GM18867 (cell line): ENCODE measurements at regions not wholly inside any gene's neighbourhood (a gene's known extent, or its start where the extent isn't known, plus 50 kb on each side); places are given as distances from the start of the nearest gene placed in this dataset.

Source experiments
- ATAC-seq: cut with Tn5 transposase; IDR thresholded peaks from one replicate; pipeline ENCODE4 v1.9.1; 2021; ENCODE audit warnings: mild to moderate bottlenecking, moderate library complexity; ENCODE audit not compliant: unreplicated experiment

DNA sequence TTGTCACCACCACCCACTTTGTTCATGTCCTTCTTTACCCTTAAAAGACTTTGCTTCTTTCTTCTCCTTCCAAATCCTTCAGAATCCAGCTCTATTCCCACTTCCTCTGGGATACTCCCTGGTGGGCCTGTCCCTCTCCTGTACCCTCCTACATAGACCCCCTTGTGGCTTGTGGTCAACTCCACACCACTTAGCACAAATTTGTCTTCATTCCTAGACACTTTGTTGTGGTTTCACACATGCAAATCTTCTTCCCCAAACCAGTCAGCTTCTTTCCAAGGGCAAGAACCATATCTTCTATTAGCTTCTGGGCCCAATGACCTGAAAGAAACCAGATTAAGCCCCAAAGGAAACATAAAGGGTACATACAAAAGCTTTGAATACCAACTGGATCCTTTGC is 342.4 kb downstream of the TNS1 start:
- ATAC-seq = no peak

DNA sequence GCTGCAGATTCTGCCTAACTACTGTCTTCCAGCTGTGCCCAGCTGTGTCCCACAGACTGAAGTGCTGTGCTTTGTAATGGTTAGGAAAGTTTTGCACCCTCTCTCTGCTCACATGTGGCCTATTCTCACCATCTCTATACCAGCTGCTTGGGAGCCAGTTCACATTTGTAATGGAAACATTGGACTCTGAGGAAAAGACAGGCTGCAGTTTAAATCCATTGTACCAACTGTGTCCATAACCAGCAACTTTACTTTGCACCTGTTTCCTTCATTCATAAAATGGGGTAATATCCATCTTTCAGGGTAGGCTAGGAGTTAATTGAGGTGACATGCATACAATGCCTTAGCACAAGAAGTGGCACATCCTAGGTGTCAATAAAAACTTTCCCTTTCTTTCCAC is 344.0 kb downstream of the TNS1 start:
- no peak for ATAC-seq

DNA sequence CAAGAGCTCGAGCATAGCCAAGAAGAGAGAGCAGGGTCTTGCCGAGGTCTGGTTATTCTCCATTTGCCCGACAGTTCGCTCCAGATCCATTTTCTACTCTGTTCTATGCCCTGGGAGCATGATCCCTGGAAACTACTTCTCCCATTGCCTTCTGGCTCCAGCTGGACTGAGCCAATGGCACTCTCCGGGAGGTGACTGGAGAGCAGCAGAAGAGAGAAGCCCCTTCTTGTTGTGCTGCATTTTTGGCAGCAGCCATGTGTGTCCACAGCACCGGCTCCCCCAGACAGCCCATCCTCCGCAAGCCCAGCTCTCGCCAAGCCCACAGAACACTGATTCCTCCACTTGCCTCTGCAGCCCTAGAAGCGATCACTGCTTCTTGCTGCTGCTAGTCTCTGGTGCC is 345.5 kb downstream of the TNS1 start:
- ATAC-seq = no peak

DNA sequence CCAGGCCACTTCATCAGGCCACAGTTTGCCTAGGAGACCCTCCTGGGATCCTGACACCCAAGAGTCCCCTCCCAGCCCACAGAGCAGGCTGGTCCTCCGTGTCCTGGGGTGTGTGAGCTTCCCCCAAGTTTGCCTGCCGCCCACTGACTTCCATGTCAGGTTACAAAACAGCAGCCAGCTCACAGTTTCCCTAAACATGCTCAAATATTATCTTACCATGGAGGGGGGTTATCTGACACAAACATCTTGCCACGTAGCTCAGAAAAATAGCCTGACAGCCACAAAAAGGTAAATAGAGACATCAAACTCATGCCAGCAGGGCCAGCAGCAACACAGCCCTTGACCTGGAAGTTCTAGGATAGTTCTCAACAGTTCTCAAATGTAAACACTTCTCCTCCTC is 346.5 kb downstream of the TNS1 start:
- ATAC-seq = no peak

DNA sequence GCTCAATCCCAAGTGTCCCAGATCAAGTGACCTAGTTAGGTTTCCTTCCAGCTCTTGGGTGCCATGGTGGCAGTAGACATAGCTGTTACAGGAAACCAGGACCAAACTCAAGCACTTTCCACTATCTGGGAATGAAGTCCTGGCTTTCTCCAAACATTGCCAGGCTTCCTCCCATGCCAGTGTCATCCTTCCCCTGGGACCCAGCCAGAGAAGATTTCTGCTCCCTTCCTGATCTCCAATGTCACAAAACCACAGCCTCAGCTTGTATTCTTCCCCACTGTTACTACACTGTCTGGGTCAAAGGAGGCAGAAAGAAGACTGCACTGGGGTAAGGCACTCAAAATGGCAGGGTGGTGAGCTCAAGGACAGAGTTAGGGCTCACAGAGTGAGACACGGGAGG is 347.1 kb downstream of the TNS1 start:
- ATAC-seq = no peak

DNA sequence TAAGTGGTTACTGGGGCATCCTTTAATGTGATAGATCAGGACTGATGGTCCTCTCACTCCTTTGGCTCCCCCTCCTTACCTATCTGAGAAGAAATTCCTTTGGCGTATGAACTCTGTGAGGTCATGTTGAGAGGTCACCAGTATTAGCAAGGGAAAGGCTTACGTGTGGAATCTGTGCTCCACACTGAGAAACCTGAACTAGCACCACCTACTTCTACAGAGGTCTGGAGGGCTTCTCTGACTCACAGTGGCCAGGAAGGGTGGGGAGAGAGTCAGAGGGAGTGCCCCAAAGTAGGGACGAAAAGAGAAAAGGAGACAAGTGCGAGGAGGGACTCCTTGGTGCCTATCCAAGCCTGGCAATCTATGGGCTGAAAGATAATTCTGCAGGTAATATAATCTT is 348.6 kb downstream of the TNS1 start:
- no peak for ATAC-seq

DNA sequence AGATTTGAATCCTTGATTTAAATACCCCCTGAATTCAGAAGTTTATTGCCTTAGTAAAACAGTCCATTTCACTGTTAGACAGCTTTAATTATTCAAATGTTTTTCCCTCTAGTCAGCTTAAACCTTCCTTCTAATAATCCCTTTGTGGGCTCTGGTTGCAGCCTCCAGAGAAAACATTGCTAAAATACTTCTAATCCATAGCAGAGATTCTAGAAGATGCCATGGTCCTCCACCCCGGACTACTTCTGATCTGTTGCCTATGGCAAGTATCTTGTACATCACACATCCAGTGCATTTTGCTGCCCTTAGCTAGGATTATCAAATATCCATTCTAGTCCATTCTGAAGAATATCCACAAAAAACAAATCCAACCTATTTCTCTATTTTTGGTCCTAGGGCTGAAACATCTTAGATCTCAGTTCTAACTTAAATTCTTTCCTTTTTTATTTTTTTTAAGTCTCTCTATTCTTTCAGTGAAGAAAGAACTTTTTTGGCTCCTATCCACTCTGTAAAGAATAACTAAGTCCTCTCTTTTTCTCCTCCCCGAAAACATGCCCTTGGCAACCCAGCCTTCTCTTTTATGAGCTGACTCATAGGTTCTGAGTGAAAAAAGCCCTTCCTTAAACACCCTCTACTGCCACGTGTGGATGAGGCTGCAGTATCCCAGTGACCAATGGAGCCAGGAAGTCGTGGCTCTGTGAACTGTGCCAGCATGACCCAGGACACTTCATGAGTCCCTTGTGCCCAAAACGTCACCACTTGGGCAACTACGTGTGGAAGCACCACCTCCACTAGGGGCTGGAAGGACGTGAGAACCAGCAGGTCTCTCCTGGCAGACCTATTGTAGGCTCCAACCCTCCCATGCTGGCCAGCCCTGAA is 349.8 kb downstream of the TNS1 start:
- no peak for ATAC-seq

DNA sequence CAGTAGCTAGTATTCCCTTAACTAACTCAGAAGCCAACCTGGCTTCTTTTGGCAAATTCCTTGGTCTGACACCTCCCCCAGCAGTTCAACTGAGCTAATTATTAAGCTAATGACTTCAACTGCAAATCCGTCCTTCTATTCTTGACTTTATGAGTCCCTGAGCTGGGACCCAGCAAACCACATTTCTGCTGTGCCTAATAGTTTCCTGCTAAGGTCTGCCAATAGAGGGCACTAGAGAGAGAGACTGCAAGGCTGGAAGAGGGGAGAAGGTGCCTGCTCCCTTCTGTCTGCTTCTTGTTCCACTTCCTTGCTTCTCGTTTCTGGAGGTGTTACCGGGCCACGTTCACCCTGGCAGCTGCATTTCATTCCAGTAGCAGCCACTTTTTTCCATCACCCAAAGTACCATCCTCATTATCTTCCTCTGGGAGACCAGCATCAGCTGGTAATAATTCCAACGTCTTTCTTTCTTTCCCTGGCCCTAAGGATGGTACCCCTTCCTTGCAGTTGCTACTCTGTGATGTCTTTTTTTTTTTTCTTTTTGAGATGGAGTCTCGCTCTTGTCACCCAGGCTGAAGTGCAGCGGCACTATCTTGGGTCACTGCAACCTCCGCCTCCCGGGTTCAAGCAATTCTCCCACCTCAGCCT is 352.0 kb downstream of the TNS1 start:
- peak; percentile 71 for ATAC-seq

DNA sequence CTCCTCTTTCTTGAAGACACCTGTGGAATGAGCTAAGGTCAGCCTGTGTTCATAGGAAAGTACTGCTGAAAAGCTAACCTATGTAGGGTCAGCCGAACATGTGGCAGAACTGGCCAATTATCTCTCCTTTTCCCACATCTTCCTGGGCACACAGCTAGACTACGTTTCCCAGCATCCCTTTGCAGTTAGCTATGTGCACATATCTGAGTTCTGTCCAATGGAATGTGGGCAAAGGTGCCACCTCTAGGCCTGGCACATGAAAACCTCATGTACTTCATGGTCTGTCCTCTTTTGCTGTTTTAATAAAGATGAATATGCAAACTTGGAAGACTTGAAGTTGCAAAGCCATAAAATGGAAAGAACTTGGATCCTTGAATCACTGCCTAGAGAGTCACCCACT is 352.6 kb downstream of the TNS1 start:
- no peak for ATAC-seq

DNA sequence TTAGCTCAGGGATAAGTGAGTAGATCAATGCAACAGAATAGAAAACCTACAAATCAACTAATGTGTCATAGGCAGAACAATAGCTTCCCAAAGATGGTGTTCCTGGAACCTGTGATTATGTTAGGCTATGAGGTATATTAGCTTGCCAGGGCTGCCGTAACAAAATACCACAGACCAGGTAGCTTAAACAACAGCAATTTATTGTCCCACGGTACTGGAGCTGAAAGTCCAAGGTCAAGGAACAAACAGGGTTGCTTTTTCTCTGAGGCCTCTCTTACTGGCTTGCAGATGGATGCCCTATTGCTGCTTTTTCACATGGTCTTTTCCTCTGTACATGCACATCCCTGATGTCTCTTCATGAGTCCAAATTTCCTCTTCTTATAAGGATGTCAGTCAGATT is 354.9 kb downstream of the TNS1 start:
- no peak for ATAC-seq

DNA sequence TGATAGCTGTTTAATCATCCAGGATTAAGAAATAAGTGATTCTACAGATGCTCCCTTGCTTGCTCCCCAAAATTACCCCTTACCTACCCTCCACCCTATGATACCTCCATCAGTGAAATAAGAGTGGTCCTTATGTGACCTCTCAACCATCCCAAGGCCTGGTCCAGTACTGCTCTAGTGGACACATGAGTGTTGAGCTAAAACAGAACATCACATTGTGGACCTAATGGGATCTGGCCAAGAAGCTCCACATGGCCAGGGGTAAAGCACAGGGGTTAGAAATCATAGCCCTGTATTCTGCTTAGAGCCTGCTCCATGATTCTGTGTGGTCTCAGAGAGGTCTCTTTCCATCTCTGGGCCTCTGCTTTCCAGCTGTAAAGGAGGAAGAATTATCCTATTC is 355.6 kb downstream of the TNS1 start:
- no peak for ATAC-seq

DNA sequence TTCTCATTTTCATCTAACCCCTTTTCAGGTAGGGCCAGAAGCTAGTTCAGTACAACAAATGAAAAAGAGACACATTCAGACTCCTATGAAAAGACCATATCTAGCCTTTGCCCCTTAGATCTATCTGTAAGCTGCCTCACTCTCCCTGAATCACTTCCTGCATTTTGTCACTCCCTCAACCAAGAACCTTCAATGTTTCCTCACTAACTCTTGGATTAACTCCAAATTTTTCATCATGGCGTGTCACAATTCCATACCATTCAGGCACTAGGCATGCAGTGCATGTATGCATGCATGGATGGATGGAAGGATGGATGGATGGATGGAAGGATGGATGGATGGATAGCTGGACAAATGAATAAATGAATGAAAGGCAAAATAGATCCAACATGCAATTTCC is 356.9 kb downstream of the TNS1 start:
- no peak for ATAC-seq

DNA sequence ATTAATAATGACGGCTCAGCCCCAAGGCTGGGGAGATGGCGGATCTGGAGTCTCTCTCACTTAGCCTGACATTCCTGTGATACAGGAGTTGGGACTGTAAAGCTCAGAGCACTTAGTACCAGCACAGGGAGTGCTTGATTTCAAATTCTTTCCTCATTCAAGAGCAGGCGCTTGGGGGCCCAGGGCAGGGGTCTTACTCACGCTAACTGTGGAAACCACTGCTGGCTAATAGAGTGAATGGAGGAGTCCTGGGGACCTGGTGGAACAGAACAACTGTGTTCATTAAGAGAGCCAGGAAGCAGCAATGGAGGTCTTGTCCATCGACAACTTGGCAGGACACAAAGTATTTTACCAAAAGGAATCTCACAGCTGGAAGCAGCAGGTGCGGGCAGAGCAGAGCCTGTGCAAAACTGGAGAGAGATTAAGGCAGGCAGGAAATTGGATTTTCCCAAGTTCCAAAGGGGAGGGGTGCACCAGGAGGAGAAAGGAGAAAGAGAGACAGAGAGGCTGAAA is 358.9 kb downstream of the TNS1 start:
- ATAC-seq = no peak

DNA sequence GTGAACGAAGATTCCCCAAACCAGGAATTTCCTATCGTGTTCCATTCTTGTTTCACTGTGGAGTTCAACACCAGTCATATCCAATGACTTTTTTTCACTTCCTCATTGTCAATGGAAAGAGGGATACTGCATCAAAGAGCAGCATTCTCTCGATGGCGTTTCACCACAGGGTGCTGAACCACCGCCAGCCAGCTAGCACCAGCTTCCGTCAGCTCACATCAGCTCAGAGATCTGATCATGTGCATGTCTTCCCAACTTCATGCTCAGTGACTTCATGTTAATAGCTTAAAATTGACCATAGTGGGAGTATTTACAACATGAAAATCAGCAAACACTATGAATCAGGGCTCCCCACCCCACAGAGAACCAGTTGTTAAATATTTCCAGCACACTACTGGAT is 359.9 kb downstream of the TNS1 start:
- no peak for ATAC-seq

DNA sequence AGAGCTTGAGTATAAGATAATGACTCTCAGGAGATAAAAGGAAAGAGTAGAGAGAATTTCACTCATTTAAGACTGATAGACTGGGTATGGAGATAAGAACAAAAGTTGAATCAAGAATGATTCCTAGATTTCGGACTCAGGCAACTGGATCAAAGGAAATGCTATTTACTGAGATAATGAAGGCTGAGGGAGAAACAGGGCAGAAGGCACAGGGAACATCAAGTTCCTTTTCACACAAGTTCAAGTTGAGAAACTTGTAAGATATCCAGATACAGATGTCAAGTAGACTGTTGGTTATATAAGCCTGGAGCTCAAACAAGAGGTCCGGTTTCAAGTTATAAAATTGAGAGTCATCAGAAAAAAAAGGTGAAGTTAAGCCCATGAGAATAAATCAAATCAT is 360.8 kb downstream of the TNS1 start:
- ATAC-seq = no peak

DNA sequence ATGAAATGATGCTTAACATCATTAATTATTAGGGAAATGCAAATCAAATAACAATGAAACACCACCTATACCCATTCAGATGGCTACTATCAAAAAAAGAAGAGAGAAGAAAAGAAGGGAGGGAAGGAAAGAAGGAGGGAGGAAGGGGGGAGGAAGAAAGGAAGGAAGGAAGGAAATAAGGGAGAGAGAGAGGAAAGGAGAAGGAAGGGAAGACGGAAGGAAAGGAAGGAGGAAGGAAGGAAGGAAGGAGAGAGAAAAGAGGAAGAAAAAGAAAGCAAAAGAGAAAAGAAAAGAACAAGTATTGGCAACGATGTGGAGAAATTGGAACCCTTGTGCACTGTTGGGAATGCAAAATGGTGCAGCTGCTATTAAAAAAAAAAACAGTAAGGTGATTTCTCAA is 363.3 kb downstream of the TNS1 start:
- no peak for ATAC-seq

DNA sequence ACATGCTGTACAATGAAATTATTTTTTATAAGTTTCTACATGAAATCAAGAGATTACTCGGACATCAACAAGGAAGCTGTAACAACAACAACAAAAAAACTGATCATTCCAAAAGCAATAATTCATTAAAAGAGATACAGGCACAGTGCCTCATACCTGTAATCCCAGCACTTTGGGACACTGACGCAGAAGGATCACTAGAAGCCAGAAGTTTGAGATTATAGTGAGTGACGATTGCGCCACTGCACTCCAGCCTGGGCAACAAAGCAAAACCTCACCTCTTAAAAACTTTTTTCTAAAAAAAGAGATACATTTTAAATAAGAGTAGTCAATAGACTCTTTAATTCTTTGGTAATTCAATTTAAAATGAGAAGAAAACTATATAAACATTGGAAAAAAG is 364.3 kb downstream of the TNS1 start:
- no peak for ATAC-seq

DNA sequence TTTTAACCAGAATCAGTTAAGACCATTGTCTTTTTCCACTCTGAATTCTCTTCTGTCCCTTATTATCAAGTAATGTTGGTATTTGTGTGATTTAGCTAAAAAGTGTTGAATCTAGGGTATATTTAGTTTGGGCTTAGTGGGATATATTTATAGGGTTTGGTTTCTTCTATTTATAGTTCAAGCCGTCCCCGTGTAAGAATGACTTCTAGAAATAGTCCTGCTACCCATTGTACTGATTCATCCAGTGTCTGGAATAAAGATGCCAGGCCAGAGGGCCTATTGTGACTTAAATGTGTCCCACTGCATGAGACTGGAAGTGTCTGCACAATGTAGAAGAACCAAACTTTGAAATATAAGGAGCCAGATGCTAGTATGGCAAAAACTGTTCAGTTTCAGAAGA is 364.8 kb downstream of the TNS1 start:
- no peak for ATAC-seq

DNA sequence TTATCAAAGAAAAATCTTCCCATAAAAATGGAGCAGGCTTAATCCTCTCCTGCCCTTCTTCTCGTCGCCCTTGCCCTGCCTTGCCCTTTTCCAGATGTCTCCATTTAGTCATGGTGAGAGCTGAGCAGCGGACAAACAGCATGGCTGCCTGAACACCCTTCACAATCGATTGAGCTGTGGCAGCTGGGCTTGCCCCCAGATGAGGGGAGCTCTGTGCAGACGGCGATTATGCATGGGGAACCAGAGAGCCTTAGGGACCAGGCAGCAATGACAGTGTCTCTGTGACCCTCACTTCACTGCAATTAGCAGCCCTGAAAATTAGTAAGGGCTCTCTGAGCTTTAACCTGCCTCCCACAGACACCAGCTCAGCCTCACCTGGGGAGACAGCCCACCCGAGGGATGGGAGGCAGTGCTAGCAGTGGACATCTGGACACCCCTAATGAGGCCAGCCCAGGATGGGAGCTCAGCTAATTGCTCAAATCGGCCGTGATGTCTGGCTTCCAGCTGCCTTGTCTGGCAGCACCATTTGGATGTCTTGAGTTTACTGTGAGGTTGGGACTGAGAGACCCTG is 365.7 kb downstream of the TNS1 start:
- no peak for ATAC-seq

DNA sequence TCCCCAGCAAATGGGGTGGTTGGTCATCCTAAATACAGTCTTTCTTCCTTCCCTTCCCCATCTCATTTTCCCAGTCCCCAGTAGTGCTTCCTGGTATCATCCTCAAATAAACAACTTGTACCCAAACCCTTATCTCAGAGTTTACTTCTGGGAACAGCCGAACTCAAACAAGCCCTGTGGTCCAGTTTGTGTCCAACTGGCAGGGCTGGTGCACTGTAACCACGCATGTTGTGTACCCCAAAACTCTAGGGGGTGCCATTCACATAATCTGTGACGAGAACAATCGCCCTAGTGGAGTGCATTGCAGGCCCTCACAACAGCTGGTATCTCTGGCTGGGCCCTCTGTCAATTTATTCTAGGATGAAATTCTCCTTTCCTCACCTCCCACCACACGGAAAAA is 366.2 kb downstream of the TNS1 start:
- ATAC-seq = no peak

DNA sequence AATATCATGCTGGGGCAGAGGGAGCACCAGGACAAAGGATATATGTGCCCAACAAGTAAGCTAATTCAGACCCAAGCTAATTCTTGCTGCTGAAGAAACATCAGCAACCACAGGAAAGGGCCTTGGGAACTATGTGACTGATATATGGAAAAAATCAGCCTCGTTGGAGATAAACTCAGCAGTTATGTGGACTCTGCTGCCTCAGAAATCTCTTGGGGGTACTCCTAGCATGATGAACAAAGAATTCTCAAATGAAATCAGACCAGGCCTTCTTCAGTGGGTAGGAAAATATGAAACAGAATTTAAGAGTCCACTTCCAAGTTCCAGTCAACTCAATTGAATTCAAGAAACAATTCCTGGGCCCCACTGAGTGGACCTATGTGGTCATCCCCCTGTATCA is 367.9 kb downstream of the TNS1 start:
- no peak for ATAC-seq

DNA sequence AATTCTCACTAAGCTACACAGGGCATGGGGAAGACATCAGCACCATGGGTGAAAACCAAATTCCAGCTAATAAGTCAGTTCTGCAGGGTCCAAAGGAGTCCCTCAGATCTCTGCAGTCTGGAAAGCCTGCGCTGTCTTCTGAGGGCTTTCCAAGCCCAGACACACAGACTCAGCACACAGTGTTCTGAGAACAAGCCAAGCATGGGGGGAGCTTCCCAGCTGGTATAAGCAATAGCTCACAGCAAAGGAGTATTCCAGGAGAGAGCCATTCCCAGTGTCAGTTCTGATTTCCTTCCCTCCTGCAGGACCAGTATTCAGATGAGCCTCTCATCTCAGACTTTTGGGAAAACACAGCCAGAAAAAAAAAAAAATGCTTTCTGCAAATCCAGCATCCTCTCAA is 370.8 kb downstream of the TNS1 start:
- ATAC-seq = no peak
